ENCODE measurements at regions not wholly inside any gene's neighbourhood (a gene's known extent, or its start where the extent isn't known, plus 50 kb on each side); places are given as distances from the start of the nearest gene placed in this dataset.

- no peak for DNase-seq
- Histone ChIP-seq H3K27ac (no peak overlapping the region), H3K4me1 (no peaks in the 10 kb centered on the region), H3K36me3 (no peaks in the 10 kb centered on the region), H3K9me3 (no peaks in the 10 kb centered on the region), H3K27me3 (no peaks in the 10 kb centered on the region), H3K4me3 (no peak overlapping the region)
- TF ChIP-seq POLR2AphosphoS5 (IDR thresholded peaks at IDR 0.05) = no peak
- no peak for TF ChIP-seq POLR2A (IDR thresholded peaks at IDR 0.05)
- no peak for TF ChIP-seq CTCF (IDR thresholded peaks at IDR 0.05)
- TF ChIP-seq EP300 (IDR thresholded peaks at IDR 0.05) = no peak
- WGBS, 2 donors = 92 to 96% methylated on average over 3 of the region's 3 CpGs
- intact Hi-C loops (cut with DNase I) = no loop called here
Measured at GRCh38 chr1:95631695-95632094, 397.7 kb downstream of the RWDD3 start.

DNA sequence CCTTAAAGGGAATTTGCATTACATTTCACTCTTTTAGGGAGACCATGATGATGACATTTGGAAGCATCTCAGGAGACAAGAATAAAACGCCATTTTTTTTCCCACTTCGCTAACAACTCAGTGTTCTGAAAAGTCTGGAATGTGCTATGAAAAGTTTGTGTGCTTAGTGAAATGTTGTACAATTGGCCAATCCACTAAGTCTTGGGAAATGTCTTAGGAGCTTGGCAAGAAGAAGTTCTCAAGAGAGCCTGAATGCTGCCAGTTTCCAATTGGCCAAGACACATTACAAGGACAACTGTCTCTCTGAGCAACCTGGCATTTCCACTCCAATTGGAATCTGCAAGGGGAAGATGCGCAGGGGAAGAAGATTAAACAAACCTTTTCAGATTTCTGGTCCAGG, 401.8 kb downstream of the RWDD3 start:
- no peak overlapping the region for H3K27ac ChIP-seq
- intact Hi-C loops (cut with DNase I) = no loop called here
- DNase-seq = no peak
- no peaks in the 10 kb centered on the region for H3K9me3 ChIP-seq
- H3K4me3 ChIP-seq = no peak overlapping the region
- TF ChIP-seq EP300 (IDR thresholded peaks at IDR 0.05) (no peak), CTCF (IDR thresholded peaks at IDR 0.05) (no peak), POLR2A (IDR thresholded peaks at IDR 0.05) (no peak), POLR2AphosphoS5 (IDR thresholded peaks at IDR 0.05) (no peak)
- no peaks in the 10 kb centered on the region for H3K36me3 ChIP-seq
- WGBS, 2 donors = 94% methylated on average over 3 of the region's 3 CpGs
- no peaks in the 10 kb centered on the region for H3K27me3 ChIP-seq
- peaks cover 0 to 6% (median 5%) of the 10 kb centered on the region in 4 donors for H3K4me1 ChIP-seq

- WGBS, 2 donors = 46 to 74% methylated on average over 1 of the region's 1 CpG
- no peaks in the 10 kb centered on the region for H3K36me3 ChIP-seq
- no peaks in the 10 kb centered on the region for H3K27me3 ChIP-seq
- H3K4me1 ChIP-seq = peaks cover 0 to 14% (median 12%) of the 10 kb centered on the region in 4 donors
- no peak for DNase-seq
- intact Hi-C loops (cut with DNase I) = no loop called here
- H3K27ac ChIP-seq = no peak overlapping the region
- no peaks in the 10 kb centered on the region for H3K9me3 ChIP-seq
- no peak for TF ChIP-seq EP300 (IDR thresholded peaks at IDR 0.05)
- TF ChIP-seq POLR2AphosphoS5 (IDR thresholded peaks at IDR 0.05) = no peak
- TF ChIP-seq CTCF (IDR thresholded peaks at IDR 0.05) = no peak
- TF ChIP-seq POLR2A (IDR thresholded peaks at IDR 0.05) = no peak
- no peak overlapping the region for H3K4me3 ChIP-seq
Measured at GRCh38 chr1:95636897-95637296, 402.9 kb downstream of the RWDD3 start.

DNA sequence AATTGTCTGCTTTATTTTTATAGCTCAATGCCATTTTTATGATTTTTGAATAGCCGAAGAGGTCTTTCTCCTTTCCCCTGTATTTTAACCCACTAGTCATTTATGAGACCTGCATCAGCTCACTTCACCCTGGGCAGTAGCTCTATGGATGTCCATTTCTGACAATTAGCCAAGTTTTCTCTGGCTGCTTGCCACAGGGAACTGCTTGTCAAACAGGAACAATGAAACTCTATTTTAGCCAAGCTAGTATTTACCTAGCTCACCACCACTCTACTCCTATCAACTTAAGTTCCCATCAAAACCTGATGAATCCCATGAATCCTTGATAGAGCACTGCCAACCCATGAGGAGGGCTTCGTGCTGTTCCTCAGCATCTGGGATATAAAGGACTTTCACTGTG, 406.7 kb downstream of the RWDD3 start:
- H3K27ac ChIP-seq = no peak overlapping the region
- TF ChIP-seq POLR2A (IDR thresholded peaks at IDR 0.05) (no peak), CTCF (IDR thresholded peaks at IDR 0.05) (no peak), POLR2AphosphoS5 (IDR thresholded peaks at IDR 0.05) (no peak), EP300 (IDR thresholded peaks at IDR 0.05) (no peak)
- H3K27me3 ChIP-seq = no peaks in the 10 kb centered on the region
- intact Hi-C loops (cut with DNase I) = no loop called here
- no peaks in the 10 kb centered on the region for H3K36me3 ChIP-seq
- H3K9me3 ChIP-seq = no peaks in the 10 kb centered on the region
- H3K4me1 ChIP-seq = peaks cover 0 to 14% (median 12%) of the 10 kb centered on the region in 4 donors
- WGBS, 2 donors = 46 to 60% methylated on average over 2 of the region's 2 CpGs
- no peak for DNase-seq
- H3K4me3 ChIP-seq = no peak overlapping the region

DNA sequence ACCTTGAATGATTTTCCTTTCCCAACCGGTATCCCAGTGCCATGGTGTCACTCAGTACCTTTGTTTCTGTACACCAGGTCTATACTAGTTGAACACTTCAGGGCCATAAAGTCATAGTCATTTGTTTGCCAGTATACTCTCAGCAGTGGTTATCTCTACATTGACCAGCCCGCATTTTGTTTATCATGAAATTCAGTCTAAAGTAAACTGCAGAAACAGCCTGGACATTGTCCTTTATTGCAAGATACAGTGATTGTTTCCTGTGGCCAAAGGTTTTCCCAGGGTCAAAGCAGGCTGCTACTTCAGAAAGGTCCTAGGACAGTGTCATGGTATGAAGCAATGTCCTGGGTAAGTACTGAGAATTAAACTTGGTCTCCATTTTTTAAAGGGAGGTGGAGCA, 407.4 kb downstream of the RWDD3 start:
- no peak for TF ChIP-seq EP300 (IDR thresholded peaks at IDR 0.05)
- TF ChIP-seq POLR2AphosphoS5 (IDR thresholded peaks at IDR 0.05) = no peak
- no peak for TF ChIP-seq CTCF (IDR thresholded peaks at IDR 0.05)
- no peak for TF ChIP-seq POLR2A (IDR thresholded peaks at IDR 0.05)
- WGBS, 2 donors = 19 to 43% methylated on average over 2 of the region's 2 CpGs
- peaks cover 0 to 14% (median 12%) of the 10 kb centered on the region in 4 donors for H3K4me1 ChIP-seq
- intact Hi-C loops (cut with DNase I) = no loop called here
- H3K36me3 ChIP-seq = no peaks in the 10 kb centered on the region
- no peak for DNase-seq
- H3K9me3 ChIP-seq = no peaks in the 10 kb centered on the region
- H3K27ac ChIP-seq = no peak overlapping the region
- no peaks in the 10 kb centered on the region for H3K27me3 ChIP-seq
- no peak overlapping the region for H3K4me3 ChIP-seq

Measured in sigmoid colon (tissue), 6 donors.